ENCODE measurements at regions not wholly inside any gene's neighbourhood (a gene's known extent, or its start where the extent isn't known, plus 50 kb on each side); places are given as distances from the start of the nearest gene placed in this dataset.
A peak's percentile ranks its signal among the peaks of the same experiment; 100 is the strongest.

- 5 to 22% methylated on average over 1 of the region's 1 CpG for WGBS, 2 donors
- no peak overlapping the region for H3K4me3 ChIP-seq (ENCODE audit: low read depth, poor library complexity, severe bottlenecking)
- intact Hi-C loops (cut with DNase I; ENCODE audit: low total_unique reads): no loop called here
- peak in 1 of 2 donors; percentile 64 for DNase-seq (ENCODE audit: low spot score in 2 of 2)
- TF ChIP-seq CTCF (IDR thresholded peaks at IDR 0.05) (no peak), POLR2A (IDR thresholded peaks at IDR 0.05) (no peak)
These were observed 180.3 kb downstream of the SREK1 start for GRCh38 chr5:66324357-66324756.

- TF ChIP-seq CTCF (IDR thresholded peaks at IDR 0.05) (no peak), POLR2A (IDR thresholded peaks at IDR 0.05) (no peak)
- 60 to 78% methylated on average over 1 of the region's 1 CpG for WGBS, 2 donors
- no peak overlapping the region for H3K4me3 ChIP-seq (ENCODE audit: low read depth, poor library complexity, severe bottlenecking)
- DNase-seq (ENCODE audit: low spot score in 2 of 2): no peak
- intact Hi-C loops (cut with DNase I; ENCODE audit: low total_unique reads): no loop called here
These were observed 182.2 kb downstream of the SREK1 start for GRCh38 chr5:66326276-66326675.

- H3K4me3 ChIP-seq (ENCODE audit: low read depth, poor library complexity, severe bottlenecking): no peak overlapping the region
- intact Hi-C loops (cut with DNase I; ENCODE audit: low total_unique reads): no loop called here
- WGBS, 2 donors: 90 to 94% methylated on average over 2 of the region's 2 CpGs
- no peak for TF ChIP-seq CTCF (IDR thresholded peaks at IDR 0.05)
- no peak for TF ChIP-seq POLR2A (IDR thresholded peaks at IDR 0.05)
- DNase-seq (ENCODE audit: low spot score in 2 of 2): peak in 1 of 2 donors; percentile 23
These were observed 182.9 kb downstream of the SREK1 start for GRCh38 chr5:66327008-66327407.

GRCh38 chr5:66329078-66329477 is 185.0 kb downstream of the SREK1 start:
- no peak for DNase-seq (ENCODE audit: low spot score in 2 of 2)
- H3K4me3 ChIP-seq (ENCODE audit: low read depth, poor library complexity, severe bottlenecking): no peak overlapping the region
- intact Hi-C loops (cut with DNase I; ENCODE audit: low total_unique reads): no loop called here
- TF ChIP-seq CTCF (IDR thresholded peaks at IDR 0.05) (no peak), POLR2A (IDR thresholded peaks at IDR 0.05) (no peak)
- 57 to 65% methylated on average over 3 of the region's 3 CpGs for WGBS, 2 donors

GRCh38 chr5:66333192-66333591 is 189.1 kb downstream of the SREK1 start:
- TF ChIP-seq CTCF (IDR thresholded peaks at IDR 0.05) (no peak), POLR2A (IDR thresholded peaks at IDR 0.05) (no peak)
- 76 to 82% methylated on average over 3 of the region's 3 CpGs for WGBS, 2 donors

GRCh38 chr5:66337626-66338226 is 193.6 kb downstream of the SREK1 start:
- TF ChIP-seq CTCF (IDR thresholded peaks at IDR 0.05): no peak
- TF ChIP-seq POLR2A (IDR thresholded peaks at IDR 0.05): no peak
- peak in 1 of 2 donors; percentile 53 for DNase-seq (ENCODE audit: low spot score in 2 of 2)
- 70 to 74% methylated on average over 11 of the region's 11 CpGs for WGBS, 2 donors
- H3K4me3 ChIP-seq (ENCODE audit: low read depth, poor library complexity, severe bottlenecking): no peak overlapping the region
- intact Hi-C loops (cut with DNase I; ENCODE audit: low total_unique reads): no loop called here

More at GRCh38 chr5:66333192-66333591, 189.1 kb downstream of the SREK1 start:
- no peak overlapping the region for H3K4me3 ChIP-seq (ENCODE audit: low read depth, poor library complexity, severe bottlenecking)
- DNase-seq (ENCODE audit: low spot score in 2 of 2): no peak
- intact Hi-C loops (cut with DNase I; ENCODE audit: low total_unique reads): no loop called here
